GM18951 (cell line): ENCODE measurements at regions not wholly inside any gene's neighbourhood (a gene's known extent, or its start where the extent isn't known, plus 50 kb on each side); places are given as distances from the start of the nearest gene placed in this dataset.
"Not testable (repeated sequence)": the region's sequence is repeated elsewhere in the genome, so short reads cannot be mapped to it uniquely, and the experiment has no call there.

Experiments
- POLR2A ChIP-seq: IDR thresholded peaks from 4 replicates; pipeline ENCODE4 v1.6.1; 2011; ENCODE audit warnings: mild to moderate bottlenecking; ENCODE audit not compliant: insufficient read length, insufficient read depth; ENCODE audit errors: extremely low read depth
- in situ Hi-C: fragments of 300-500 bp; cut with MboI; formaldehyde crosslinking; loops from one replicate; pipeline ENCODE4 v1.12.0; 2022; ENCODE audit warnings: low sequenced_read_pairs, mixed read lengths, inconsistent platforms; ENCODE audit not compliant: unreplicated experiment

DNA sequence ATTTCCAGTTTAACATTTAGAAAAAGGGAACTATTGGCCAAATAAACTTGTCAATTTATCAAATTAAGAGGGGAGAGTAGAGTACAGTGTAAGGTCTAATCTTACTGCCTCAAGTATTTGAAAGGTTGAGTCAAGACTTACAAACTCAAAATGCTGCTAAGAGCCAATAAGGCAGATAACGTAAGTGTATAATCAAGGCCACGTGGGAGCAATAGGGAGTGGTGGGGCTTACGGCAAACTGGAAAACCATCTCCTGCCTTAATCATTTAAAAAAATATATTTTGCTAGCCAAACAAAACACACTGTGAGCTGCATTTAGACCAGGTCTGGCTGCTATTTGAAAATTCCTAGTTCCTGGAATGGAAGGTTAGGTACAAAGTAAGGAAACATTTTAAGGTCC lies 107.3 kb upstream of the FRMD4B start:
- in situ Hi-C loops = no loop called here
- TF ChIP-seq POLR2A = no peak

DNA sequence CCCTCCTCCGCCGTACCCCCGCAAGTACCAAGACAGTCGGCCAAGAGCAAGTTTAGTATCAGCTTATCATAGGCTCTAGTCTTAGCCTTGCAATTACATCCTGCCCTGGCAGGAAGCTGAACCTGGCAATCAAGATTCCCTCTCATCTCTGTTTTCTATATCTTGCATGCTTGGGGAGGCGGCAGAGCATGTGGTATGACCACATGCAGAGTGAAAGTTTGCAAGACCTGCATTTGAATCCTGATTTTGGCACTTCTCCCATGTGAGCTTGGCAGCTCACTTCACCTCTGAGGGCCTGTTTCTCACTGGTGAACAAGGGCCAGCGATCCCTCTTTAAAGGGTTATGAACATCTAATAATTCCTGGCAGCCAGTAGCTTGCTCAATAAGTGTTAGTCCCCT lies 106.1 kb upstream of the FRMD4B start:
- no peak for TF ChIP-seq POLR2A
- in situ Hi-C loops = no loop called here

DNA sequence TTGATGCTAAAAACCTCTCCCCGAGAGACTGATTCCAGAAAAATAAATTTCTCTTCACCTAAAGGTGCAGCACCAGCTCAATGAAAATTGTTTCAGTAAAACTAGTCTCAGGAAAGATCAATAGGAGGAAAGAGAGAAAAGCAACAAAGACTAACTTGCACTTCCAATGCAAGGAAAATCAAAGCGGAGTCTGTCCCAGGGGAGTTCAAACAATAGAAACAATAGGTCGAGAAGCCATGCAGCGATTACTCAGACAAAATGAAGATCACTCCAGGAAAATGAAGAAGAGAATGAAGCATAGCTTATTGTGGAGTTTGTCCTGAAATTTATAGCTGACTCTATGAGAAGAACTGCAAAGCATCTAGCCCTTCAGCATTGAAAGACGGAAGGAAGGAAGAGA lies 105.1 kb upstream of the FRMD4B start:
- in situ Hi-C loops = no loop called here
- TF ChIP-seq POLR2A = no peak

DNA sequence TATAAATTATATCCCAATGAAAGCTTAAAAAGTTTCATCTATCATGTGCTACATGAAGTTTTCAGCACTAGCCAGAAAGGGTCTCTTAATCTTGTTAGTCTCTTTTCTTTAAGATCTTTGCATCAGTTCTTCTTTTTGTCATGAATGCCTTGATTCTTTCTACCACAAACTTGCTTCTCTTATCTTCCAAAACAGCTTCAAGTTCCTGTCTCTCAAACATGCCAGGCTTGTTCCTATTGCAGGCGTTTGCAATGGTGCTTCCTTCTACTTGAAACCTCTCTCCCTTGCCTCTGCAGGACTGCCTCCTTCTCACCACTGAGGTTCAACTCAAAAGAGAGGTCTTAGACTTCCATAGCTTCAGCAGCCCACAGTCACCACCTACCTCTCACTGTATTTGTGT lies 104.3 kb upstream of the FRMD4B start:
- no peak for TF ChIP-seq POLR2A
- in situ Hi-C loops = no loop called here

DNA sequence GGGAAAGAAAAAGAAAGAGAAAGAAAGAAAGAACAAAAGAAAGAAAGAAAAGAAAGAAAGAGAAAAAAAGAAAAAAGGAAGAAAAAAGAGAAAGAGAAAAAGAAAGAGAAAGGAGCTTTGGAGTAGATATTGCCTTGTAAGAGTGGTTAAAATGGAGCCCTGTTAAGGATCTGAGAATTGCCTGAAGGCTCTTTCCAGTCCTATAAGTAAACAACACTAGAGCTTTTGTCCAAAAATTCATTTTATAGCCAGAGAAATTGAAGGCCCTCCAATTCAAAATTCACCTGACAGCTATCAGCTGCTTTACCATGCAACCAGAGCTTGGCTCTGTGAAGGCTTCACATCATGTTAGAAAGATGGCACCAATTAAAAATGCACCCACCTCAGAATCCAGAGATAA lies 102.1 kb upstream of the FRMD4B start:
- in situ Hi-C loops = no loop called here
- TF ChIP-seq POLR2A = no peak

DNA sequence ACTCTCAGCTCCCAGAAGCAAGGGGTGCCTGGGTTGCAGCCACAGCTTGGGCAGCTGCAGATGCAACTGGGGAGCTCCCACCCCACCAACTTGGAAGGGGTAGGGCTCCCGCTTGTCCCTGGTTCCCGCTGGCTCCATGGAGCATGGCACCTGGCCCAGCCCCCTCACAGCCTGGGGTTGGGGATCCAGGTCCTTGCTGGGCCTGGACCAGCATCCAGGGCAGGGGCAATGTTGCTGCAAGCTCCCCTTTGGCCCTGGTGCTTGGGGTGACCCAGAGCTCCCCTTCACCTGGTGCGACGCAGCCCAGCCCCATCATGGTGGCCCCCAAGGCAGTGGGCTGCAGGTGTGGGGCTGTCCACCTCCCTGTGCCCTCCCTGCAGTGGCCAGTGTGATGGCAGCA lies 99.6 kb upstream of the FRMD4B start:
- in situ Hi-C loops = no loop called here
- no peak for TF ChIP-seq POLR2A

DNA sequence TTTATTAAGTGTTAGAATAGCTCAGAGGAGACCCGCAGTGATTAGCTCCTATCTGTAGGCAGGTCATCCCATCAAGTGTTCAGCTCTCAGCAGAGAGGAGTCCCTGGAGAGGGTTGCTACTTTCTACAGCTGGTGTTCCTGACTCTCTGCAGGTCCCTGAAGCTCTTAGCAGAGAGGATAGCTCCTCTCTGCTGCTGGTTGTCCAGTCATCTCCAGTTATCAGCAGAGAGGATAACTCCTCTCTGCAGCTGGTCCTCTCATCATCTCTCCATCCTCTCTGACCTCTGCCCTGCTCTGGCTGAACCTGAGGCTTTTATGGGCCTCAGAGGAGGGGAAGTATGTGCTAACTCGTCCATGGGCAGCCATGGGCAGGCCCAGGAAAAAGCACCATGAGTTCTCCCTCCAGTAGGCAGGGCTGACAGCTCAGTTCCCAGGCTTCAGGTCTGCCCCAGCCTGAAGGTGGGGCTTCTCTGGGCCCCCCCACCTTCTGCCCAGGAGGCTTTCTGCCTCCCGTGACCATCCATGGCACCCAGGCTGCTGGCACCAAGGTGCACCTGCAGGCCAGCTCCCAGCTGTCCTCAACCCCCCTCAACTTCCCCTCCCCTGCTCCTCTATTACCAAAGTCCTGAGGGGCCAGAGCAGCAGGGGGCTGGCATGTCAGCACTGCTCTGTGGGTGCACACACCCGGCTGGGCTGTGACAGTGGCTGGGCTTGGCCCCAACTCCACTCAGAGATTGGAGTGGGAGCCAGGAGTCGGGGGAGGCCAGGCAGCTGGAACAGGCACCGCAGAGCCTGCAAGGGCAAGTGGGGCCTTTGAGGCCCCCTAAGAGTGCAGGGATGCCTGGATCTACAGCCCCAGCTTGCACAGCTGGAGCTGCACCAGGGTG lies 98.9 kb upstream of the FRMD4B start:
- no peak for TF ChIP-seq POLR2A
- in situ Hi-C loops = no loop called here

DNA sequence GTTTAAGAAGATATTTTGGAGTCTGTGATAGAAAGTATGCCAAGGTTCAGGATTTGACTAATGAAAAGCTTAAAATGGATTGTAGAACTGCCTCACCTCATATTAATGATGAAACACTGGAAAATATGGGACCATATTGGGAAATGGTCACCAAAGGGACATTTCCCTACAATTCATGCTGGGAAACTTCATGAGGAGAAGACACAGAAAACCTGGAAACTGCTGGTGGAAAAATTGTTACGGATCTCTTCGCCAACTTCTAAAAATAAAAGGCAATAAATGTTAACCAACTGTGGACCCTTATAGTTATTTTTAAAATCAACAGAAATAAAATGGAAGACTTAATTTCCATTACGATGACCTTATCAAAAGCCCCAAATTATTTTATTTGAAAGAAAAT lies 97.6 kb upstream of the FRMD4B start:
- TF ChIP-seq POLR2A = no peak
- in situ Hi-C loops = no loop called here

DNA sequence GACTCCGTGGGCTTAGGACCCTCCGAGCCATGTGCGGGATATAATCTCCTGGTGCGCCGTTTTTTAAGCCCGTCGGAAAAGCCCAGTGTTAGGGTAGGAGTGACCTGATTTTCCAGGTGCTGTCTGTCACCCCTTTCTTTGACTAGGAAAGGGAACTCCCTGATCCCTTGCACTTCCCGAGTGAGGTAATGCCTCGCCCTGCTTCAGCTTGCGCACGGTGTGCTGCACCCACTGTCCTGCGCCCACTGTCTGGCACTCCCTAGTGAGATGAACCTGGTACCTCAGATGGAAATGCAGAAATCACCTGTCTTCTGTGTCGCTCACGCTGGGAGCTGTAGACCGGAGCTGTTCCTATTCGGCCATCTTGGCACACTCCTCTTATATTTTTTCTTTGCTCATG lies 95.1 kb upstream of the FRMD4B start:
- in situ Hi-C loops = not testable (repeated sequence)

DNA sequence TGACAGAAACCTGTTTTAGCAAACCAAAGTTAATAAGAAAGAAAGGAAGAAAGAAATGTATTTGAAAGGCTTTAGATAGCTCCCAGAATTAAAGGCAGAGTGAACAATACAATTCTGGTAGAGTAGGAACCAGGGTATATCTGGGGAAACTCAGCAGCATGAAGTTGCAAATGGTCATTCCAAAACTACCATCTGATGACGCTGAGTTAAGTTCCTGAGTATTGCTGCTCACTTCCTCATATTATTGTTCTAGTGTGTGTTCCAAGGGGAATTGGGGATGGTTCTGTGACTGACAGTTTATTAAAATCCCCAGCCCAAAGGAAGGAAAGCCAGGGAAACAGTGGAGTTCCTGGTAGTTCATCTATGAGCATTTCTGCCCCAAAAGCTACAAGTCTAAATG lies 88.3 kb upstream of the FRMD4B start:
- in situ Hi-C loops = no loop called here
- TF ChIP-seq POLR2A = no peak

DNA sequence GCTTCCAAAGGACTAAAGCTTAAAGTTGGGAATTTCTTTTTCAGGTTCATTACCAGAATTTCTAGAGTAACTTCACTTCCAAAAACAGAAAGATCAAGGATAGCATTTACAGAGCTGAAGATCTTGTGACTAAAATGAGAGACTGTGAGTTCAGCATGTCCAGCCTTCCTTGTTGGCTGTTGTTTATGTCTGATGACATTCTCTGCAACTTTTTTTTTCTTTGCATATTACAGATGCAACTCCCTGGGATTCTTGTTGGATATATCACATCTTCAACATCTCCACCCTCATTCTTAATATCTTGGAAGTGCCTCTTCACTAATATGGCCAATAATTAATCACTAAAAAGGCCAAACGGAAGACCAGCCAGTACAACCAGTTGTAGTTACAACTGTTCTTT lies 86.2 kb upstream of the FRMD4B start:
- in situ Hi-C loops = no loop called here
- TF ChIP-seq POLR2A = no peak

DNA sequence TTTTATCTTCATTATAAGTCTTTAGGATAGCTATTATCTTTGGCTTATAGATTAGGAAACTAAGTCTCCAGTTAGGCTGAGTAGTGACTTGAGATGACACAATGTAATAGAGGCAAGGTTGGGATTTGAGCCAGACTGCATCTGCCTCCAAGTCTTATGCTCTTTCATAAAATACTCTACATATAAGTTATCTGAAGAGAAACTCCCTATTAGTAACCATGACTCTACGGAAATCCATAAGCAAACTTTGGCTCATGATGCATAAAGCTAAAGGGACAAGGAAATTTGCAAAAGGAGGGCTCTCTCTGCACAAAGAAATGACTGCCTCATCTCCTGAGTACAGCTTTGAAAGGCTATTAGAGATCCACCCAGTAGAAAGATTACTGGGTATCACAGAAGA lies 77.6 kb upstream of the FRMD4B start:
- no peak for TF ChIP-seq POLR2A
- in situ Hi-C loops = no loop called here

DNA sequence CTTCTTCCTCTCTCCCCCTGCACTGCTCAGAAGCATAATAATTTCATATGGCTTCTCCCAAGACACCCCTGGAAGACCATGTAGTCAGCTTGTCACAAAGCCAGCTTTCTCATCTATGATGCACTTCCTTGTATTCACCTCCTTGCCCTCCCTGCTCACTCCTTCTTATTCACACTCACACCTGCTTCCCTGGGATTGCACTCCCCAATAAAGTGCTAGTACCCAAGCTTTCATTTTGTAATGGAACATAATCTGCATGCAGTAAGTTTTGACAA lies 76.9 kb upstream of the FRMD4B start:
- in situ Hi-C loops = no loop called here
- no peak for TF ChIP-seq POLR2A

DNA sequence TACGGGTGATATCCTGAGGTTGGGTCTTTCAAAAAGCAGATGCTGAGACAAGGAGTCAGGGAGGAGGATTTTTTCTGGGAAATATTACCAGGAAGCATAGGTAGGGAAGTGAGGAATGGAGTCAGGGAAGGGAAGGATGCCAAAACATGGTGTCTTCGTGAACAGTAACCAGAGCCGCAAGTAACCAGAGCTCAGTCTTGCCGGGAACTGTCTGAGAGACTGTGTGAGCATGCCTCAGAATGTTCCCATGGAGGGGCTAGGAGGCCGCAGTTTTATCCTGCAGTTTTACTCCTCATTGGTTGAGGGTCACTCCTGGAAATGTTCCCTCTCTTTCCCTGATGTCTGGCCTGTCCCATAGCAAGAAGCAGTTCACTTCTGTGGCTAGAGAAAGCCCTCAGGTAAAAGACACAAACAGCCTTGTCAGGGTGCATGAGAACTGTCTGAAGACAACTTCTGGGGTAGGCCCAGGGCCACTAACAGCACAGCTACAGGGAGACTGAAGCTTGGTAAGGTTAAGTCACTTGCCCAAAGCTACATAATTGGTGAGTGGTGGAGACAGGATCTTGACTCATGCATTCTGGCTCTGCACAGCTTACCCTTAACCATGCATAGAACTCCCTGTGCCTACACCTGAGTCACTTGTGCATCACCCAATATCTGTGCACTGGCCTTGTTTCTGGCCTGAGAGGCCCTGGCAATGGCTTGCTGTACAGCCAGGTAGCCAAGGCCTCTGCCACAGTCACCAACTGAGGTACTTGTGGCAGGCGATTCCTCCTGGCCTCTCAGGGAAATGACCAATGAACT lies 76.3 kb upstream of the FRMD4B start:
- TF ChIP-seq POLR2A = no peak
- in situ Hi-C loops = no loop called here
